Smooth muscle cell (in vitro differentiated cells): ENCODE measurements at regions not wholly inside any gene's neighbourhood (a gene's known extent, or its start where the extent isn't known, plus 50 kb on each side); places are given as distances from the start of the nearest gene placed in this dataset.

Source experiments
- DNase-seq: peaks from one replicate; lab custom pipeline; 2025; ENCODE audit not compliant: unreplicated experiment; lab: John Stamatoyannopoulos, UW
- H2AFZ ChIP-seq: fragments of 200-600 bp; sonication (generic); 2 replicates; pipeline ENCODE4 v1.6.0; 2016; ENCODE audit warnings: antibody characterized with exemption, low read depth, mild to moderate bottlenecking
- H3F3A ChIP-seq: fragments of 200-600 bp; sonication (generic); 2 replicates; pipeline ENCODE4 v1.6.0; 2017; ENCODE audit warnings: antibody characterized with exemption, low read depth
- H3K27ac ChIP-seq: fragments of 200-600 bp; sonication (generic); 2 replicates; pipeline ENCODE4 v1.5.1; 2016; ENCODE audit warnings: low read depth, mild to moderate bottlenecking
- H3K27me3 ChIP-seq: fragments of 200-600 bp; sonication (generic); 2 replicates; pipeline ENCODE4 v1.6.1; 2016; ENCODE audit warnings: low read depth, mild to moderate bottlenecking
- H3K36me3 ChIP-seq: fragments of 200-600 bp; sonication (generic); 2 replicates; pipeline ENCODE4 v1.5.1; 2016; ENCODE audit warnings: low read depth
- H3K4me1 ChIP-seq: fragments of 200-600 bp; sonication (generic); 2 replicates; pipeline ENCODE4 v1.5.1; 2016; ENCODE audit warnings: low read depth
- H3K4me2 ChIP-seq: fragments of 200-600 bp; sonication (generic); 2 replicates; pipeline ENCODE4 v1.6.0; 2016; ENCODE audit warnings: mild to moderate bottlenecking
- H3K4me3 ChIP-seq: fragments of 200-600 bp; sonication (generic); 2 replicates; pipeline ENCODE4 v1.5.1; 2016; ENCODE audit warnings: mild to moderate bottlenecking
- H3K79me2 ChIP-seq: fragments of 200-600 bp; sonication (generic); 2 replicates; pipeline ENCODE4 v1.6.0; 2016; ENCODE audit warnings: low read depth, mild to moderate bottlenecking
- H3K9ac ChIP-seq: fragments of 200-600 bp; sonication (generic); 2 replicates; pipeline ENCODE4 v1.6.0; 2016; ENCODE audit warnings: low read depth
- H3K9me3 ChIP-seq: fragments of 200-600 bp; sonication (generic); replicated peaks from 2 replicates; pipeline ENCODE4 v1.5.1; 2016; ENCODE audit warnings: low read depth
- H4K20me1 ChIP-seq: fragments of 200-600 bp; sonication (generic); 2 replicates; pipeline ENCODE4 v1.6.0; 2016; ENCODE audit warnings: low read depth
- WGBS: methylation state at CpG from one replicate; pipeline ENCODE4 v1.1.7; 2016; ENCODE audit warnings: low lambda C conversion rate; 5-methylcytosine and 5-hydroxymethylcytosine counted together
- TF ChIP-seq, protein P1 (sequence below): fragments of 200-600 bp; sonication (generic); IDR thresholded peaks from 2 replicates; pipeline ENCODE4 v1.5.1; 2017; ENCODE audit warnings: borderline replicate concordance, mild to moderate bottlenecking, antibody characterized with exemption; ENCODE audit not compliant: insufficient read depth, poor library complexity, severe bottlenecking

DNA sequence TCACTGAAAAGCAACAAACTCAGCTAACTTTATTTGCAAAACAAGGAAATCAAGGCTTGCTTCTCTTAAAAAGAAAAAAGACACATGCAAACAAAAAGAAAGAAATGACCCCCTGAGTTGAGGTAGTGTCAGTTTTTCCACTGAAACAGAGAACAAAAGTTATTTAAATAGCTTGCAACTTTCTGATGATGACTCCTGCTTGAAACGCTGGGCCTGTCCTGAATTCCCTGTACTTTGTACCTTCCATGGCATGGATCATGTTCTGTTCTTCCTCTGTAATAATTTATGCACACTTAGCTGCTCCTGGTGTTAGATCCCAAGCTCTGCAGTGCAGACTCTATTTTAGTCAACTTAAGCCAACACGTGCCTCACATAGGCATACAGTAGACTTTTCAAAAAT, 84.0 kb downstream of the SKA1 start:
- Histone ChIP-seq H3K27me3 (no peaks in the 10 kb centered on the region), H3K9ac (no peak overlapping the region), H3K79me2 (no peaks in the 10 kb centered on the region), H3K36me3 (no peaks in the 10 kb centered on the region), H3K4me1 (no peaks in the 10 kb centered on the region), H3F3A (no peaks in the 10 kb centered on the region), H3K4me2 (no peak overlapping the region), H2AFZ (no peak overlapping the region), H3K27ac (no peak overlapping the region), H3K4me3 (no peak overlapping the region), H4K20me1 (no peaks in the 10 kb centered on the region), H3K9me3 (no peaks in the 10 kb centered on the region)
- WGBS, result 75% methylated on average over 2 of the region's 2 CpGs
- TF ChIP-seq, protein P1, sequence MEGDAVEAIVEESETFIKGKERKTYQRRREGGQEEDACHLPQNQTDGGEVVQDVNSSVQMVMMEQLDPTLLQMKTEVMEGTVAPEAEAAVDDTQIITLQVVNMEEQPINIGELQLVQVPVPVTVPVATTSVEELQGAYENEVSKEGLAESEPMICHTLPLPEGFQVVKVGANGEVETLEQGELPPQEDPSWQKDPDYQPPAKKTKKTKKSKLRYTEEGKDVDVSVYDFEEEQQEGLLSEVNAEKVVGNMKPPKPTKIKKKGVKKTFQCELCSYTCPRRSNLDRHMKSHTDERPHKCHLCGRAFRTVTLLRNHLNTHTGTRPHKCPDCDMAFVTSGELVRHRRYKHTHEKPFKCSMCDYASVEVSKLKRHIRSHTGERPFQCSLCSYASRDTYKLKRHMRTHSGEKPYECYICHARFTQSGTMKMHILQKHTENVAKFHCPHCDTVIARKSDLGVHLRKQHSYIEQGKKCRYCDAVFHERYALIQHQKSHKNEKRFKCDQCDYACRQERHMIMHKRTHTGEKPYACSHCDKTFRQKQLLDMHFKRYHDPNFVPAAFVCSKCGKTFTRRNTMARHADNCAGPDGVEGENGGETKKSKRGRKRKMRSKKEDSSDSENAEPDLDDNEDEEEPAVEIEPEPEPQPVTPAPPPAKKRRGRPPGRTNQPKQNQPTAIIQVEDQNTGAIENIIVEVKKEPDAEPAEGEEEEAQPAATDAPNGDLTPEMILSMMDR, result no peak
- no peak for DNase-seq

DNA sequence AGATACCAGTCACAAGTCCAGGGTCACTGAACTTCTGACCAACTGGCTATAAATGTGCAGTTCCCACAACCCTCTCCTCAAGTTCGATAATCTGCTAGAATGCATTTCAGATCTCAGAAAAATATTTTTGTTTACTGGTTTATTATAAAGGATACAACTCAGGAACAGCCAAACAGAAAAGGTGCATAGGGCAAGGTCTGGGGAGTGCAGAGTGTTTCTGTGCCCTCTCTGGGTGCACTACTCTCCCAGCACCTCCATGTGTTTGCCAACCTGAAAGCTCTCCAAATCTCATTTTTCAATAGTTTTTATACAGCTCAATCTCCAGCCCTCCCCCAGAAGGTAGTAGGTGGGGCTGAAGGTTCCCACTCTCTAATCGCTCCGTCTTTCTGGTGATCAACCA, 85.2 kb downstream of the SKA1 start:
- H3K27ac ChIP-seq, result no peak overlapping the region
- DNase-seq, result no peak
- no peaks in the 10 kb centered on the region for H3K36me3 ChIP-seq
- H4K20me1 ChIP-seq, result no peaks in the 10 kb centered on the region
- TF ChIP-seq, protein P1, result no peak
- H3K79me2 ChIP-seq, result no peaks in the 10 kb centered on the region
- H3K9me3 ChIP-seq, result no peaks in the 10 kb centered on the region
- H2AFZ ChIP-seq, result no peak overlapping the region
- no peak overlapping the region for H3K4me2 ChIP-seq
- WGBS, result 92% methylated on average over 3 of the region's 3 CpGs
- H3K27me3 ChIP-seq, result no peaks in the 10 kb centered on the region
- no peaks in the 10 kb centered on the region for H3F3A ChIP-seq
- no peaks in the 10 kb centered on the region for H3K4me1 ChIP-seq
- no peak overlapping the region for H3K4me3 ChIP-seq
- H3K9ac ChIP-seq, result no peak overlapping the region

DNA sequence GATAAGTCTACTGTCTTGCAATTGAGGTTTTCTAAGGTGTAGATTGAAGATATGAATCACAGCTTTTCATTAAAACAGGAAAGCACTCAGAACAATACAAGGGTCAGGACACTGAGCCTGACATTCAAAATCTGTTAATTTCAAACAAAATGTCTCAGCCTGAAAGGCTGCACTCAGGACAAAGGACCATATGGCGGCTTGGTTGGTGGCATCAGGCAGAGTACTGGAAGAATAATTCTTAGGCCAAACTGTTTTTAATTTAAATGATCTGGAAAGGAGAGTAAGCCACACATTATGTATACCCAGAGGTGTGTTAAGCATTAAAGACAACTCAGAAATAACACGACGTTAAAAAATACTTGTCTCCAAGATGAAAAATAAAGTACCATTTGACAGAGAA, 85.9 kb downstream of the SKA1 start:
- H3K27me3 ChIP-seq, result no peaks in the 10 kb centered on the region
- no peaks in the 10 kb centered on the region for H4K20me1 ChIP-seq
- WGBS, result 94% methylated on average over 3 of the region's 3 CpGs

GRCh38 chr18:50461251-50461650, 86.4 kb downstream of the SKA1 start:
- Histone ChIP-seq H4K20me1 (no peaks in the 10 kb centered on the region), H3K4me1 (no peaks in the 10 kb centered on the region), H3K9me3 (no peaks in the 10 kb centered on the region), H3K27ac (no peak overlapping the region), H2AFZ (no peak overlapping the region), H3F3A (no peaks in the 10 kb centered on the region), H3K4me2 (no peak overlapping the region), H3K9ac (no peak overlapping the region), H3K36me3 (no peaks in the 10 kb centered on the region), H3K27me3 (no peaks in the 10 kb centered on the region), H3K4me3 (no peak overlapping the region), H3K79me2 (no peaks in the 10 kb centered on the region)
- DNase-seq, result no peak
- TF ChIP-seq, protein P1, result no peak

More for the DNA sequence above, 85.9 kb downstream of the SKA1 start:
- TF ChIP-seq, protein P1, result no peak
- H3F3A ChIP-seq, result no peaks in the 10 kb centered on the region
- H2AFZ ChIP-seq, result no peak overlapping the region
- no peaks in the 10 kb centered on the region for H3K36me3 ChIP-seq
- no peak for DNase-seq
- no peak overlapping the region for H3K27ac ChIP-seq
- no peak overlapping the region for H3K4me3 ChIP-seq
- H3K9me3 ChIP-seq, result no peaks in the 10 kb centered on the region
- H3K9ac ChIP-seq, result no peak overlapping the region
- H3K4me2 ChIP-seq, result no peak overlapping the region
- H3K4me1 ChIP-seq, result no peaks in the 10 kb centered on the region
- no peaks in the 10 kb centered on the region for H3K79me2 ChIP-seq
